ENCODE measurements at regions not wholly inside any gene's neighbourhood (a gene's known extent, or its start where the extent isn't known, plus 50 kb on each side); places are given as distances from the start of the nearest gene placed in this dataset.

DNA sequence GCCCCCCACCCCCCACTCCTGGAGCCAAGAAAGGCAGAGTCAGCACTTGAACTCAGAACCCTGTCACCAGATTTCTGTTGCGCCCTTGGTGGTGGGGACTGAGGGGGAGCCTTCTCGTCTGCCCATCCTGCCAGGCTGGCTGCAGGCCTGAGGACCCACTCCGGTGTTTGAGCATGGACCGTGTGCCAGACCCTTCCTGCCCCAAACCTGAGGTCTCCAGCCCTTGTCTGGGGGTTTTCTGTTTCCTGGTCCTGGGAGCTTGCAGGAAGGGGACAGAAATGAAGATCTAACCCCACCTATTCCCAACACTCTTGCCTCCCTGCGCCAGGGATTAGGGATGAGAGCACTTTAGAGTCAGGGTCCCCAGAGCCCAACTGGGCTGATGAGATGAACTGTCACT is 190.6 kb downstream of the HAUS1 start:
- Histone ChIP-seq H3K4me3 (no peak overlapping the region), H3K27me3 (ENCODE audit: control insufficient read depth in 2 of 2, insufficient read depth in 2 of 2, low read length in 2 of 2) (peaks cover 3 to 21% of the 10 kb centered on the region in 2 experiments; a peak in 3 of 5 replicates), H3K36me3 (ENCODE audit: control insufficient read depth, insufficient read depth, low read length) (no peaks in the 10 kb centered on the region), H3K4me2 (ENCODE audit: insufficient read depth, low read length) (no peak overlapping the region), H3K9me3 (replicated peaks; ENCODE audit: control insufficient read depth, insufficient read depth, low read depth, low read length) (no peaks in the 10 kb centered on the region), H3K9ac (ENCODE audit: insufficient read depth in 1 of 2, low read depth in 2 of 2, low read length in 2 of 2) (no peak overlapping the region; a peak in 1 of 4 replicates), H3K9me1 (ENCODE audit: control insufficient read depth, insufficient read depth, low read length) (no peaks in the 10 kb centered on the region), H3K4me1 (replicated peaks in 1 of 2; ENCODE audit: control insufficient read depth in 2 of 2, insufficient read depth in 2 of 2, low read length in 2 of 2) (no peaks in the 10 kb centered on the region; a peak in 3 of 5 replicates), H2AFZ (ENCODE audit: low read depth, low read length) (no peak overlapping the region), H4K20me1 (replicated peaks; ENCODE audit: control insufficient read depth, insufficient read depth, low read length) (no peaks in the 10 kb centered on the region), H3K79me2 (ENCODE audit: control insufficient read depth, insufficient read depth, low read length) (no peaks in the 10 kb centered on the region), H3K27ac (ENCODE audit: extremely low read depth, low read depth, low read length) (no peak overlapping the region)
- 13% methylated on average over 3 of the region's 5 CpGs for WGBS (ENCODE audit: insufficient coverage, low coverage, missing lambda C conversion rate)
- FAIRE-seq (no peak), DNase-seq (ENCODE audit: extremely low read depth in 1 of 4, low spot score in 3 of 4) (no peak), ATAC-seq (no peak)
- TF ChIP-seq, protein P1, sequence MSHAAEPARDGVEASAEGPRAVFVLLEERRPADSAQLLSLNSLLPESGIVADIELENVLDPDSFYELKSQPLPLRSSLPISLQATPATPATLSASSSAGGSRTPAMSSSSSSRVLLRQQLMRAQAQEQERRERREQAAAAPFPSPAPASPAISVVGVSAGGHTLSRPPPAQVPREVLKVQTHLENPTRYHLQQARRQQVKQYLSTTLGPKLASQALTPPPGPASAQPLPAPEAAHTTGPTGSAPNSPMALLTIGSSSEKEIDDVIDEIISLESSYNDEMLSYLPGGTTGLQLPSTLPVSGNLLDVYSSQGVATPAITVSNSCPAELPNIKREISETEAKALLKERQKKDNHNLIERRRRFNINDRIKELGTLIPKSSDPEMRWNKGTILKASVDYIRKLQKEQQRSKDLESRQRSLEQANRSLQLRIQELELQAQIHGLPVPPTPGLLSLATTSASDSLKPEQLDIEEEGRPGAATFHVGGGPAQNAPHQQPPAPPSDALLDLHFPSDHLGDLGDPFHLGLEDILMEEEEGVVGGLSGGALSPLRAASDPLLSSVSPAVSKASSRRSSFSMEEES (CRISPR knock-in tag; IDR thresholded peaks at IDR 0.05) = no peak
- no peak for TF ChIP-seq SNIP1 (IDR thresholded peaks at IDR 0.05; ENCODE audit: low read depth)
- TF ChIP-seq ZNF57 (CRISPR knock-in tag; IDR thresholded peaks at IDR 0.05) = no peak
- no peak for TF ChIP-seq GATAD2A (IDR thresholded peaks at IDR 0.05)
- no peak for TF ChIP-seq SETDB1 (IDR thresholded peaks at IDR 0.05; ENCODE audit: low read length)
- no peak for TF ChIP-seq ZNF24 (IDR thresholded peaks at IDR 0.05)
- TF ChIP-seq U2AF2 (optimal IDR thresholded peaks at IDR 0.05; ENCODE audit: low read depth, low read length) = no peak
- no peak for TF ChIP-seq SAFB2 (IDR thresholded peaks at IDR 0.05; ENCODE audit: borderline replicate concordance, low read depth, low read length, severe bottlenecking)
- BruUV-seq (replicated peaks) = no TSS peak
- POLR2A ChIA-PET = no interaction called here
- in situ Hi-C loops (cut with MboI) = loop anchor here (25.0 kb wide), 1 partner anchor 193 kb away; no protein-coding TSS in a partner anchor
- intact Hi-C loops (cut with micrococcal nuclease) = loop anchor here (5.0 kb wide), 1 partner anchor 122 kb away; a partner anchor contains a TSS
- CTCF ChIA-PET (ENCODE audit: low intra/inter-chr PET ratio) = no interaction called here
